ENCODE measurements at regions not wholly inside any gene's neighbourhood (a gene's known extent, or its start where the extent isn't known, plus 50 kb on each side); places are given as distances from the start of the nearest gene placed in this dataset.
A peak's percentile ranks its signal among the peaks of the same experiment; 100 is the strongest.

GRCh38 chr18:78612801-78613200 is 366.8 kb upstream of the SALL3 start:
- Histone ChIP-seq H4K20me1 (ENCODE audit: insufficient read depth, low read length) (no peaks in the 10 kb centered on the region), H3K79me2 (ENCODE audit: insufficient read depth, low read length) (no peaks in the 10 kb centered on the region), H3K36me3 (replicated peaks in 1 of 2; ENCODE audit: control insufficient read depth in 1 of 2, insufficient read depth in 2 of 2, low read length in 2 of 2) (no peaks in the 10 kb centered on the region), H3K9ac (ENCODE audit: insufficient read depth, low read depth, low read length) (no peak overlapping the region), H3K4me3 (replicated peaks in 1 of 3; ENCODE audit: insufficient read depth in 1 of 3, low read depth in 2 of 3, low read length in 3 of 3) (no peak overlapping the region), H3K27ac (ENCODE audit: extremely low read length, insufficient read depth, low read length) (no peak overlapping the region), H2AFZ (ENCODE audit: low read length) (no peak overlapping the region), H3K27me3 (ENCODE audit: control insufficient read depth in 1 of 2, insufficient read depth in 2 of 2, low read length in 2 of 2) (peaks cover 0 to 8% of the 10 kb centered on the region in 2 experiments; a peak in 2 of 5 replicates), H3K4me1 (ENCODE audit: insufficient read depth, low read length) (no peaks in the 10 kb centered on the region), H3K4me2 (ENCODE audit: low read depth, low read length) (no peak overlapping the region), H3K9me3 (ENCODE audit: low read length) (no peaks in the 10 kb centered on the region)
- intact Hi-C loops (cut with micrococcal nuclease; ENCODE audit: unreplicated experiment) (no loop called here), in situ Hi-C loops (cut with HindIII; ENCODE audit: extremely low pct_ligation_motif_present, low pct_unique_long_range_greater_than_20kb) (no loop called here)
- DNase-seq (ENCODE audit: low spot score) (no peak), ATAC-seq (no peak), FAIRE-seq (no peak)
- CTCF ChIA-PET (ENCODE audit: low intra/inter-chr PET ratio, low total read pairs) = no interaction called here
- POLR2A ChIA-PET = no interaction called here
- BruUV-seq (replicated peaks) = no TSS peak
- WGBS (ENCODE audit: low lambda C conversion rate) = 9% methylated on average over 7 of the region's 13 CpGs
- TF ChIP-seq MNT (IDR thresholded peaks at IDR 0.05) = peak; percentile 24
- no peak for TF ChIP-seq ZNF101 (CRISPR knock-in tag; IDR thresholded peaks at IDR 0.05; ENCODE audit: borderline replicate concordance, low read depth)

- in situ Hi-C loops (cut with HindIII; ENCODE audit: extremely low pct_ligation_motif_present, low pct_unique_long_range_greater_than_20kb) = no loop called here
- DNase-seq (ENCODE audit: low spot score) (no peak), ATAC-seq (no peak), FAIRE-seq (no peak)
- Histone ChIP-seq H3K36me3 (replicated peaks in 1 of 2; ENCODE audit: control insufficient read depth in 1 of 2, insufficient read depth in 2 of 2, low read length in 2 of 2) (no peaks in the 10 kb centered on the region), H3K9me3 (ENCODE audit: low read length) (no peaks in the 10 kb centered on the region), H3K27me3 (ENCODE audit: control insufficient read depth in 1 of 2, insufficient read depth in 2 of 2, low read length in 2 of 2) (no peaks in the 10 kb centered on the region; a peak in 2 of 5 replicates), H3K4me3 (replicated peaks in 1 of 3; ENCODE audit: insufficient read depth in 1 of 3, low read depth in 2 of 3, low read length in 3 of 3) (no peak overlapping the region), H3K79me2 (ENCODE audit: insufficient read depth, low read length) (no peaks in the 10 kb centered on the region), H3K27ac (ENCODE audit: extremely low read length, insufficient read depth, low read length) (no peak overlapping the region), H3K4me2 (ENCODE audit: low read depth, low read length) (no peak overlapping the region), H3K9ac (ENCODE audit: insufficient read depth, low read depth, low read length) (no peak overlapping the region), H3K4me1 (ENCODE audit: insufficient read depth, low read length) (no peaks in the 10 kb centered on the region), H4K20me1 (ENCODE audit: insufficient read depth, low read length) (no peaks in the 10 kb centered on the region), H2AFZ (ENCODE audit: low read length) (no peak overlapping the region)
- 0% methylated on average over 3 of the region's 4 CpGs for WGBS (ENCODE audit: low lambda C conversion rate)
- intact Hi-C loops (cut with micrococcal nuclease; ENCODE audit: unreplicated experiment) = no loop called here
- ChIA-PET CTCF (ENCODE audit: low intra/inter-chr PET ratio, low total read pairs) (no interaction called here), POLR2A (no interaction called here)
- BruUV-seq (replicated peaks) = no TSS peak
- no peak for TF ChIP-seq ZBTB7A (CRISPR knock-in tag; IDR thresholded peaks at IDR 0.05)
- TF ChIP-seq WIZ (CRISPR knock-in tag; IDR thresholded peaks at IDR 0.05) = no peak
- TF ChIP-seq ZFY (CRISPR knock-in tag; IDR thresholded peaks at IDR 0.05) = no peak
- TF ChIP-seq SSRP1 (CRISPR knock-in tag; IDR thresholded peaks at IDR 0.05) = no peak
- TF ChIP-seq ATAD3A (CRISPR knock-in tag; IDR thresholded peaks at IDR 0.05) = no peak
- TF ChIP-seq SIN3A (IDR thresholded peaks at IDR 0.05; ENCODE audit: borderline replicate concordance, low read depth, low read length) = no peak
- TF ChIP-seq TEAD3 (CRISPR knock-in tag; optimal IDR thresholded peaks at IDR 0.05; ENCODE audit: borderline replicate concordance) = no peak
- TF ChIP-seq POLR2AphosphoS2 (IDR thresholded peaks at IDR 0.05; ENCODE audit: low read depth, low read length) = no peak
- TF ChIP-seq ZNF746 (CRISPR knock-in tag; IDR thresholded peaks at IDR 0.05) = no peak
- TF ChIP-seq GLMP (CRISPR knock-in tag; IDR thresholded peaks at IDR 0.05; ENCODE audit: borderline replicate concordance) = no peak
- TF ChIP-seq NAIF1 (CRISPR knock-in tag; IDR thresholded peaks at IDR 0.05; ENCODE audit: borderline replicate concordance) = no peak
- no peak for TF ChIP-seq PREB (CRISPR knock-in tag; IDR thresholded peaks at IDR 0.05)
These were observed 360.9 kb upstream of the SALL3 start for GRCh38 chr18:78618726-78619125.

All from HepG2 (cell line).